ENCODE measurements at regions not wholly inside any gene's neighbourhood (a gene's known extent, or its start where the extent isn't known, plus 50 kb on each side); places are given as distances from the start of the nearest gene placed in this dataset.

DNA sequence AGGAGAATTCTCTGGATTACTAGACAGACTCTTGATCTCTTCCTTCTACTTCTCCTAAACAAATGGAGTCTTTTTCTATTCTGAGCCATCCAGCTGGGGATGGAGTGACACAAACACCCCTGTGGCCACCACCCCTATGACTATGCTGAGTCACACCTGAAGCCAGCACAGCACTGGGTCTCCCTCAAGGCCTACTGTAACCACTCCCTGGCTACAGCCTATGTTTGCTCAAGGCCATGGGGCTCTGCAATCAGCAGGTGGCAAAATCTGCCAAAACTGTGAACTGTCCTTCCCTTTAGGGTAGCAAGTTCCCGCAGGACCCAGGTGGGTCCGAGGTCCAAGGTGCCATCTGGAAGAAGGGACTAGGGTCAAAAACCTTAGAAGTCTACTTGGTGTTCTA, 132.3 kb downstream of the TINAG start:
- DNase-seq, result no peak

DNA sequence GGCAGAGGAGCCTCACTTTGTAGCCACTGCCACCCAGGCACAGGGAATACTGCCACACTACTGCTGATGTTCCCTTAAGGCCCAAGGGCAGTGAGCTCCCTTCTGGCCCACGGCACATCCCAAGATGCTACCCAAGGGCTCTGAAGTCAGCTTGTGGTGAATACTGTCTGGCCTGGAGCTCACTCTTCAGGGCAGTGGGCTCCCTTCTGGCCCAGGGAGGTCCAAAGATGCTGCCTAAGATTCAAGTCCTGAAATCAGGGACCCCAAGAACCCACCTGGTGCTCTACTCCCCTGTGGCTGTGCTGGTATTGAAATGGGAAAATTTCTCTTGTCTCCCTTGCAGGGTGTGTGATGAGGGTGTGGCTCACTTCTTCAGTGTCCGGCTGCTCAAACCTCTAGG, 132.8 kb downstream of the TINAG start:
- no peak for DNase-seq

DNA sequence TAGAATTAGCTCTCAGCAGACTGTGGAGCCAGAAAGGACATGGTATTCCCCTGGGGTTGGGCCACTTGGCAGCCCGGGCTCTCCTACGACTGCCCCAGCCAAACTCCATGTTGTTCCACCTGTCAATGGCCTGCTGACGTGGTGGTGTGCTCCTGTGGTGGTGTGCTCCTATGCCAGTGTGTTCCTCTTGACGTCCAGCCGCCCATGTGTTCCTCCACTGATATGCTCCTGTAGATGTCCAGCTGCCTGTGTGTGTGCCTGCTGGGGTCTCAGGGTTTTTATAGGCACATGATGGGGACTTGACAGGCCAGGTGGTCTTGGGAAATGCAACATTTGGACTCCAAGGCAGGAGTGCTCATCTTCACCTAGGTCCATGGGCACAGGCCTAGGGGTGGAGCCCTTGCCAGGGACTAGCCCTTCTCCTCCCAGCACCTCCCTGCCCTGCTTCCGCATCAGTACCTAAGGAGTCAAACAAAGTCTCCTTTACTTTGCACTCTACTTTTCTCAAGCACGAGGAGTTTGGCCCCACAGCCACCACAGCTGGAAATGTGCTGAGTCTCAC, 133.5 kb downstream of the TINAG start:
- DNase-seq, result no peak

DNA sequence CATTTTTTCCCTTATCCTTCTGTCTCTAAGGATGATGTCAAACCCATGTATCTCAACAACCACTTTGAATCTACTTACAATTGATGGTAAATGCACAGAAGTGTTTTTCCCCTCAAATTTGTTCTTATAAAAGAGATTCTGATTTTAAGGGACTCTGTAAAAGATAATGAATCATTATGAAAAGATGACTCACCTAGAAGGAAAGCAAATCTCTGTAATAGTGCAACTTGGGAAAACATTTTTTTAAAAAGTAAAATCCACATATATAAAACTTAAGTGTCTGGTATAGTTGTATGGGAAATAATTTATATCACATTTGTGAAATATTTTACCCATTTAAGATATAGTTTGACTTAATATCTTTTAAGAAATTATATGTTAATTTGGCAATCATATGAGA, 137.0 kb downstream of the TINAG start:
- DNase-seq, result no peak

- DNase-seq, result no peak
Observed at GRCh38 chr6:54448617-54449016, 140.4 kb downstream of the TINAG start.

- DNase-seq, result no peak
Observed at GRCh38 chr6:54451516-54451915, 143.3 kb downstream of the TINAG start.

DNA sequence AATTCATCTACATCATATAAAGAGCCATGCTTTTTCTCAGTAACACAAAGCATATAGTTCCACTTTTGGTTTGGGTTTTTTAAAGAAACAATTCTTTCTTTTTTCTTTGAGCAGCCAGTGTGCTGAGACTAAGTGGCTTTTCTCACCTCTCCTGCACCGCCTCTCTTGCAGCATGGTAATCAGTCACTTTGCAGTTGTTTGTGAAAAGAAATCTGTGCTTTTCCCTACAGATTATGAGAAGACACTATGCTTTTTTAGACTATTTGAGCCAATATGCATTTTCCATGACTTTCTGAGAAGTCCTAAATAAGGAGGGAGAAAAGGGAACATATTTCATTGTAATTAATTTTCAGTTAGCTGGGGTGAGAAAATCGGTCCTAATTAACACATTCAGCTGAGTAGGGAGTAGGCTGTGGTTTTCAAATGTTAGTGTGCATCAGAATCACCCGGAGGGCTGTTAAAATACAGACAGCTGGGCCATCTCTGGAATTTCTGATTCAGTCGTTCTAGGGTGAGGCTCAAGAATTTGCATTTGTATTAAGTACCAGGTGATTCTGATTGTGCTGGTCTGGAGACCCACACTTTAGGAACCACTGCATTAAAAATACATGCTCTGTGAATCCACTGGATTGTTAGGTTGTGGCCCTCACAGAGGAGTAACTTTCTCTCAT, 155.2 kb downstream of the TINAG start:
- no peak for DNase-seq

GRCh38 chr6:54465649-54466300, 157.5 kb downstream of the TINAG start:
- no peak for DNase-seq

GRCh38 chr6:54467384-54467783, 159.1 kb downstream of the TINAG start:
- DNase-seq, result no peak

DNA sequence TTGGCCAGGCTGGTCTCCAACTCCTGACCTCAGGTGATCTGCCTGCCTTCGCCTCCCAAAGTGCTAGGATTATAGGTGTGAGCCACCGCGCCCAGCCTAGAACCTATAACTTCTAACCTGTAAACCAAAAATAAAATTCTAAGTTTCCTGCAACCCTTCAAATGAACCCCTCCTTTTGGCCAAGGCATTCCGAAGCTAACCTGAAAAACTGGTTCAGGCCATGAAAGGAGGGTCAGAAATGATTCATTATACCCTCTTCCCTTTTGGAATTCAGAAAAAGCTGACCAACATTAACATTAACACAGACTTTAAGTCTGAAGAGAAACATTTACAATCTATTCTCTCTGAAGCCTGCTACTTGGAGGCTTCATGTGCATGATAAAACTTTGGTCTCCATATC, 165.1 kb downstream of the TINAG start:
- DNase-seq, result no peak

DNA sequence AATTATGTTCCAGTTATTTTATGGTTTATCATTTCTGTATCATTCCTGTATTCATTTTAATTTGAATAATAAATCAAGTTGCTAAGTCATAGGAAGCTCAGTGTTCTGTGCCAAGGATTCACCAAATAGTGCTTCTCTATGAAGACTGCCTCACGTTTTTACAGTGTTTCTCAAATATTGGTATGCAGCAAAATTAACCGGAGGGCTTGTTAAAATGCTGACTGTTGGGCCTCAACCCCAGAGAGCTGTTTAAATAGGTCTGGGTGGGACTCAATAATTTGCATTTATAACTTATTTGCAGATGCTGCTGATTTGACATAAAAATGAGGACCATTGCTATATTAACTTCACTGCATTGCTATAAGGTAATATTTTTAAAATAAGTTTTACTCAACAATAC, 166.7 kb downstream of the TINAG start:
- no peak for DNase-seq

DNA sequence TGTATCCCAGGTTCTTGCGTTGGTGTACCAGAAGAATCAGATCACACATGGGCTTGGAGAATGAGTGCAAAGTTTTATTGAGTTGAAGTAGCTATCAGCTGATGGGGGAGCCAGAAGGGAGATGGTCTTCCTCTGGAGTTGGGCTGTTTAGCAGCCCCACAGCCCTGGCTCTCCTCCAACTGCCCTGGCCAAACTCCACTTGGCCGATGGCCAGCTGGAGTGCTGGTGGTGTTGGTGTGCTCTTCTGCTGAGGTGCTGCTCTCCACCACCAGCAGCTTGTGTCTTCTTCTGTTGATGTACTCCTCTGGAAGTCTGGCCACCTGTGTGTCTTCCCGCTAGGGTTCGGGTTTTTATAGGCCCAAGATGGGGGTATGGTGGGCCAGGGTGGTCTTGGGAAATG, 172.8 kb downstream of the TINAG start:
- no peak for DNase-seq

- DNase-seq, result no peak
Observed at GRCh38 chr6:54491431-54491830, 183.2 kb downstream of the TINAG start.

GRCh38 chr6:54493138-54493537, 184.9 kb downstream of the TINAG start:
- DNase-seq, result no peak

- no peak for DNase-seq
Observed at GRCh38 chr6:54503144-54503543, 194.9 kb downstream of the TINAG start.

DNA sequence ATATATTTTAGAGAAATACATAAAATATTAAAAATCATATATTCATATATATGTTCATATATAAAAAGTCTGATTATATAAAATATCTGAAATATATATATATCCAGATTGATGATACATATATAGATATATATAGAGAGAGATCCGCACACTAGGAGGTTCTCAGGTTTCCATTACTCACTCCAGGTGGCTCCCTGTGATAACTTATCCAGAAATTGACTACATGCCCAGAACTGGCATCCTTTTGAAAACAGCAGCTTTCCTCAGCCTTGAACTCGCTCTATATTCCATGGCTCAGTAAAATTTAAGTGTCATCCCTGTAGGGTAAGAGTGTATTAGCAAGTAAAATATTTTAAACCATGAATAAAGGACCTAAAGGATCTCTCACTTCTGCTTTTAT, 206.8 kb downstream of the TINAG start:
- no peak for DNase-seq

DNA sequence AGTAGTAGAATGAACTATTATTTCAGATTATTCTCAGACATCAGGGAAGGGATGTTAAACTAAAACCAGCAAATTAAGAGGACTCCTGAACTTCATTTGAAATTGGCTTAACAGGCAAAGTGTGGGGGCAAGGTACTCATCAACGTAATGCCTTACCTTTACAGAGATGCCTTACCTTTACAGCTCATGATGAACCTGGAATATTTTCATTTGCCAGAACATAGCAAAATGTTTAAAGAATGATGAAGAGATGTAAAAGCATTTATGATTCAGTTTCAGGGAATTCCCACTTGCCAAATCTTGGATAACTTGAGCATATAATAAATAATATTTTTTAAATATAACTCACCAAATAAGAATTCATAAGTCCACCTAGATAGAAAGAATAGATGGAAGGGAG, 207.5 kb downstream of the TINAG start:
- DNase-seq, result no peak

DNA sequence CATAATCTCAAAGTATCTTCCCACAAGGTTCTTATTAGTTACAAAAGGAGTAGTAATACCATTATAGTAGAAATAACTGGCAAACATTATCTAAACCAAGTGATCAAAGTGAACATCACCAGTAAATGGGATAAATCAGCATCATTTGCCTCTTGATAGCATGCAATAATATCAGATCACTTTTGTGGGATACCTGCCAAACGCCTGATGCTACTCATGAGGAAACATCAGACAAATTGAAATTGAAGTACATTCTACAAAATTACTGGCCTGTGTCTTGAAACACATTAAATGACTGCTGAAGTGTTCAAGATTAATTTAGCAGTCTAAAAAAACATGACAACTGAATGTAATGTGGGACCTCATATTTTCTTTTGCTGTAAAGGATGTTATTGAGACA, 208.1 kb downstream of the TINAG start:
- no peak for DNase-seq

- DNase-seq, result no peak
Observed at GRCh38 chr6:54519161-54519560, 210.9 kb downstream of the TINAG start.

- DNase-seq, result no peak
Observed at GRCh38 chr6:54525731-54526130, 217.5 kb downstream of the TINAG start.

DNA sequence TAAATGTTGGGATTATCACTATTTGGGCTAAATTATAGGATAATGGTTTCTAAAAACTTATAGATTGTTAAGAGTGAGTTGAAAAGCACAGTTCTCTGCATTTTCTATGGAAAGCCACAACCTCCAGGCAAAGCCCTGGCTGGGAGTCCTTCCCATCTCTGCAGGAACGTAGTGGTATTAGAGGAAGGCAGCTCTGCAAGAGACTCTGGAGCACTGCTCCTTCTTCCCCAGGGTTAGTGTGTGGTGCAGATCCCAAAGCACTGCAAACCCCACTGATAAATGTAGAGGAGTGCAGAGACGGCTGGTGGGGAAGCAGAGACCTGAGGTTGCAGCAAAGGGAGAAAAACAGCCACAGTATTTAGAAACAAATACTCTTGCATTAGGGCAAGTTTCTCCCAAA, 225.3 kb downstream of the TINAG start:
- no peak for DNase-seq

GRCh38 chr6:54535568-54535967, 227.3 kb downstream of the TINAG start:
- DNase-seq, result no peak

GRCh38 chr6:54541541-54541940, 233.3 kb downstream of the TINAG start:
- DNase-seq, result no peak

All from anterior cingulate cortex (tissue), 58 donors.